ENCODE measurements at regions not wholly inside any gene's neighbourhood (a gene's known extent, or its start where the extent isn't known, plus 50 kb on each side); places are given as distances from the start of the nearest gene placed in this dataset.

- H3K27me3 Mint-ChIP-seq (ENCODE audit: low read depth) = no peaks in the 10 kb centered on the region
- DNase-seq (ENCODE audit: low spot score in 2 of 2, unreplicated experiment in 2 of 2) = no peak
- peaks cover 58% of the 10 kb centered on the region for H3K9me3 Mint-ChIP-seq
- no peak overlapping the region for H3K4me3 Mint-ChIP-seq
- no peaks in the 10 kb centered on the region for H3K4me1 Mint-ChIP-seq
- no peak for TF ChIP-seq CTCF (IDR thresholded peaks at IDR 0.05; ENCODE audit: unreplicated experiment)
- peaks cover 33% of the 10 kb centered on the region for H3K36me3 Mint-ChIP-seq
- H3K27ac Mint-ChIP-seq = no peak overlapping the region
Measured at GRCh38 chrX:63466690-63467089, 115.6 kb upstream of the SPIN4 start.

- Mint-ChIP-seq H3K4me1 (no peaks in the 10 kb centered on the region), H3K27me3 (ENCODE audit: low read depth) (no peaks in the 10 kb centered on the region)
- no peak for TF ChIP-seq CTCF (IDR thresholded peaks at IDR 0.05; ENCODE audit: unreplicated experiment)
Measured at GRCh38 chrX:63458981-63459380, 107.8 kb upstream of the SPIN4 start.

GRCh38 chrX:63453571-63453970, 102.4 kb upstream of the SPIN4 start:
- H3K4me3 Mint-ChIP-seq = no peak overlapping the region
- H3K36me3 Mint-ChIP-seq = peaks cover 72% of the 10 kb centered on the region
- H3K27ac Mint-ChIP-seq = no peak overlapping the region
- H3K4me1 Mint-ChIP-seq = no peaks in the 10 kb centered on the region
- H3K9me3 Mint-ChIP-seq = peaks cover 88% of the 10 kb centered on the region
- TF ChIP-seq CTCF (IDR thresholded peaks at IDR 0.05; ENCODE audit: unreplicated experiment) = no peak
- no peak for DNase-seq (ENCODE audit: low spot score in 2 of 2, unreplicated experiment in 2 of 2)
- H3K27me3 Mint-ChIP-seq (ENCODE audit: low read depth) = no peaks in the 10 kb centered on the region

More at GRCh38 chrX:63458981-63459380, 107.8 kb upstream of the SPIN4 start:
- Mint-ChIP-seq H3K36me3 (peaks cover 32% of the 10 kb centered on the region), H3K27ac (no peak overlapping the region), H3K4me3 (no peak overlapping the region), H3K9me3 (peaks cover 58% of the 10 kb centered on the region)
- DNase-seq (ENCODE audit: low spot score in 2 of 2, unreplicated experiment in 2 of 2) = no peak

- H3K4me1 Mint-ChIP-seq = no peaks in the 10 kb centered on the region
- H3K4me3 Mint-ChIP-seq = no peak overlapping the region
- H3K36me3 Mint-ChIP-seq = peaks cover 36% of the 10 kb centered on the region
- no peak for DNase-seq (ENCODE audit: low spot score in 2 of 2, unreplicated experiment in 2 of 2)
- H3K27me3 Mint-ChIP-seq (ENCODE audit: low read depth) = no peaks in the 10 kb centered on the region
- H3K9me3 Mint-ChIP-seq = peaks cover 65% of the 10 kb centered on the region
- no peak for TF ChIP-seq CTCF (IDR thresholded peaks at IDR 0.05; ENCODE audit: unreplicated experiment)
- no peak overlapping the region for H3K27ac Mint-ChIP-seq
Measured at GRCh38 chrX:63441717-63442116, 90.6 kb upstream of the SPIN4 start.

- H3K4me3 Mint-ChIP-seq = no peak overlapping the region
- TF ChIP-seq CTCF (IDR thresholded peaks at IDR 0.05; ENCODE audit: unreplicated experiment) = no peak
- H3K4me1 Mint-ChIP-seq = no peaks in the 10 kb centered on the region
- H3K27me3 Mint-ChIP-seq (ENCODE audit: low read depth) = no peaks in the 10 kb centered on the region
- H3K36me3 Mint-ChIP-seq = peaks cover 36% of the 10 kb centered on the region
- H3K9me3 Mint-ChIP-seq = peaks cover 67% of the 10 kb centered on the region
- DNase-seq (ENCODE audit: low spot score in 2 of 2, unreplicated experiment in 2 of 2) = no peak
- no peak overlapping the region for H3K27ac Mint-ChIP-seq
Measured at GRCh38 chrX:63439580-63439979, 88.4 kb upstream of the SPIN4 start.

- H3K4me1 Mint-ChIP-seq = no peaks in the 10 kb centered on the region
- H3K27ac Mint-ChIP-seq = no peak overlapping the region
- TF ChIP-seq CTCF (IDR thresholded peaks at IDR 0.05; ENCODE audit: unreplicated experiment) = no peak
- peaks cover 30% of the 10 kb centered on the region for H3K36me3 Mint-ChIP-seq
- H3K27me3 Mint-ChIP-seq (ENCODE audit: low read depth) = no peaks in the 10 kb centered on the region
- no peak overlapping the region for H3K4me3 Mint-ChIP-seq
- no peak for DNase-seq (ENCODE audit: low spot score in 2 of 2, unreplicated experiment in 2 of 2)
- H3K9me3 Mint-ChIP-seq = peaks cover 61% of the 10 kb centered on the region
Measured at GRCh38 chrX:63436865-63437264, 85.7 kb upstream of the SPIN4 start.

Measured in mesothelial cell of epicardium (in vitro differentiated cells).